OCI-M1 (cell line): ENCODE measurements at regions not wholly inside any gene's neighbourhood (a gene's known extent, or its start where the extent isn't known, plus 50 kb on each side); places are given as distances from the start of the nearest gene placed in this dataset.

Source experiments
- DNase-seq: peaks from one replicate; lab custom pipeline; 2025; lab: John Stamatoyannopoulos, UW

GRCh38 chr6:23584134-23584763 lies 541.8 kb upstream of the NRSN1 start:
- no peak for DNase-seq

DNA sequence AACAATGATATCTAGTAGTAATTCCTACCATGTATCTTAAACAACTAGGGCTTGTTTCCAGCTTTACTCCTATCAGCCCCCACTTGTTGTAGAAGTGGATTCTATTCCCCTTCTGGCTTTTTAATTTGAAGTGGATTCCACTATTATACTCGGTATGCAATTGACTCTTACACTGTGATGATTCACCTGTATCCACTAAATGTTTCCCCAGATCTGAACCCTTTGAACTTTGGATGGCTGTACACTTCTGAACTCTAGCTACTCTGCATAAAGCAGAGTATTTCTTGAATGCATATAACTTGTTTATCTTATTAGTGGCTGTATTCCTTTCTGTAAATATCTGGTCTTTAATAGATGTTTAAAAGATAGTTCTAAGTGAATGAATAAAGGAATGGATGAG lies 538.4 kb upstream of the NRSN1 start:
- DNase-seq, result no peak

DNA sequence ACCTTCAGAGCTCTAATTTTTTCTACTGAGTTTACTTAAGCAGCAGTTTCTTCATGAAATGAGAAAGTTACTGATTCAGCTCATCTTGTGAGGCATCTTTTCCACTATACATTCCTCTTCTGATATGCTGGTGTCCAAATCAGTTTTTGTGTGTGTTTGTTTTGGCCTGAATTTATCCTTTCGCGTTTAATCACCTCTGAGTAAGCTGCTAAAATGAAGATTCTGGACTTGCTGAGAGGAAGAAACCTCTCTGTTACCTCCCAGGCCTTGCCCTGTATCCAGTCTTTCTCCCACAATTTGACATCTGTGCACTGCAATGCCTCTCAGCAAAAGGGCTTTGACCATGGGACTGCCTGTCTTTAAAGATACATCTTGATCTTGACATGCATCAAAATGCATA lies 536.2 kb upstream of the NRSN1 start:
- DNase-seq, result no peak

DNA sequence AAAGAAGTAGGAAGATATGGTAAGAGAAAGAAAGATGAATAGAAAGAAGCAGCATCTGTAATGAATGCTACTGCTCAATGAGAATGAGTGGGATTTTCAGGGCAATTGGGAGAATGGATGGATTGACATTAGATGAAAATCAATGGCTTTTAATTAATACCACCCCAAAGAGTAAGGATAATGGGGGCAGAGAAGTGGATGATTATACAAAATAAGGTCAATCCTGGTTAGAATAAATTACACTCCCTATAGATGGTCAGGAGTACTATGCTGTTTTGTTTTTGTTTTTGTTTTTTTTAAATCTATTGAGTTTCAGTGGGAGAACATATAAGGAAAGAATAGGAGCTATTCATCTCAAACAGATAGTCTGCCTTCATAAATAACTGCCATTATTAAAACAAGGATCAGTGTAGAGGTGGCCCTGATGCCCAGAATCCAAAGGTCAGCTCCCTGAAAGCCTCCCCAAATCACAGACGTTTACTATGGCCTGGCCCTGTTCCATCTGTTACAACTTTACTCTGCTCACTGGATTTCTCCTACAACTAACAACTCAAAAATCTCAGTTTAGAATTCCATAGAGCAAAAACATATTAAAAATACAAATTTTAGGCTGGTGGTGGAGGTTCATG lies 535.4 kb upstream of the NRSN1 start:
- no peak for DNase-seq

DNA sequence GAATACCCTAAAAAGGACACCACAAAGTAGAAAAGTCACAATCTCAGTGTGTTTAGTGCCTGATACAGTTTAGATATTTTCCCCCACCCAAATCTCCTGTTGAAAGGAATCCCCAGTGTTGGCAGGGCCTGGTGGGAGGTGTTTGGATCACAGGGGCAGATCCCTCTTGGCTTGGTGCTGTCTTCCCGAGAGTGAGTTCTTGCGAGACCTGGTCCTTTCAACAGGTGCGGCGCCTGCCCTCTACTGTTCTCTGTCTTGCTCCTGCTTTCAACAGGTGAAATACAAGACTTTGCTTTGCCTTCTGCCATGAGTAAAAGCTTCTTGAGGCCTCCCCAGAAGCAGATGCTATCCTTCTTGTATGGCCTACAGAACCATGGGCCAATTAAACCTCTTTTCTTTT lies 534.3 kb upstream of the NRSN1 start:
- DNase-seq, result no peak

DNA sequence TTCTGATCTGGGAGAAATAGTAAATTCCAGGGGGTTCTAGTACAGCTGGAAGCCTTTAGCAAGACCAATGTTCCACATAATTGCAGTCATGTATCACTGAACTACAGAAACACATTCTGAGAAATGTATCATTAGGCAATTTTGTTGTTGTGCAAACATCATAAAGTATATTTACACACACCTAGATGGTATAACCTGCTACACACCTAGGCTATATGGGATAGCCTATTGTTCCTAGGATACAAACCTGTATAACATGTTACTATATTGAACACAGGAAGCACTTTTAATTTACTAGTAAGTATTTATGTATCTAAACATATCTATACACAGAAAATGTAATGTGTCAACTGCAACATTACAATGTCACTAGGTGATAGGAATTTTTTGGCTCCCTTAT lies 525.9 kb upstream of the NRSN1 start:
- DNase-seq, result no peak

DNA sequence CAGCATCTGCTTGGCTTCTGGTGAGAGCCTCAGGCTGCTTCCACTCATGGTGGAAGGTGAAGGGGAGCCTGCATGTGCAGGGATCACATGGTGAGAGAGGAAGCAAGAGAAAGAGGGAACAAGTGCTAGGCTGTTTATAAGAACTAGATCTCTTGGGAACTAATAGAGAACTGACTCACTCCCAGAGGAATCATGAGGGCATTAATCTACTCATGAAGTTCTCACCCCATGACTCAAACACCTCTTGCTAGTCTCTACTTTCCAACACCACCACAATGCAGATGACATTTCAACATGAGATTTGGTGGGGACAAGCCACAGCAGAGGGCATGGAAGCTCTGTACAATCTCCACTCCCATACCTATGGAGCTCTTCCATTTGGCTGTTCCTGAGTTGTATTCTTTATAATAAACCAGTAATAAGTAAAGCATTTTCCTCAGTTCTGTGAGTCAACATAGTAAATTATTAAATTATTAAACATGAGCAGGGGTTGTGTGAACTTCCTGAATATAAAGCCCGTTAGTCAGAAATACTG lies 524.1 kb upstream of the NRSN1 start:
- DNase-seq, result no peak

- DNase-seq, result no peak
These were observed 517.0 kb upstream of the NRSN1 start for GRCh38 chr6:23608931-23609435.

DNA sequence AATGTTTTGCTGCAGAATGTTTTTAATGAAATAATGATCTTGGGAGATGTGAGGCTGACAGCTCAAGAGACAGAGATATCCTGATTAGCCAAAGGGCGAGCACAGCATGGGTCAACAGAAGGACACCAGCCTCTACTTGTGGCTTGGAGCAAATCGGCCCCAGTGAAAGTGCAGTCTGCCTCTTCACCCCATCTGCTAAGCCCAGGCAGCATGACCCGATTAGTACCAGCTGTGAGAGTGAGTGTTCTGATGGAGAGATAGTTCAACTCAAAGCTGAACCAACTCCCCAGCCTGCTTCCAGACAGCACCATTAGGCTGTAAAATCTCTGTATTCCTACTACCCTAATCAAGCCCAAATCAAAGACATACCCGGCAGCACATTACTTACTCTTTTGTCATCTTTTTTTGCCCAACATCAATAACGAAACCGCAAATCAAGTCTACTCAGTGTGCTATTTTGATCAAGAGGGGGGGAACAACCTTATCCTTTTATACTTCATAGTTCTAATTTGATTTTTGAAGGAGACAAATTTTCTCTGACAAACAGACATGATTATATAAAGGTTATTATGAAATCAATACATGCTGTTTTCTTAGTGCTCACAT lies 514.1 kb upstream of the NRSN1 start:
- DNase-seq, result no peak

- no peak for DNase-seq
These were observed 507.6 kb upstream of the NRSN1 start for GRCh38 chr6:23618366-23618765.

- no peak for DNase-seq
These were observed 505.1 kb upstream of the NRSN1 start for GRCh38 chr6:23620911-23621401.

GRCh38 chr6:23630726-23631635 lies 495.0 kb upstream of the NRSN1 start:
- no peak for DNase-seq

DNA sequence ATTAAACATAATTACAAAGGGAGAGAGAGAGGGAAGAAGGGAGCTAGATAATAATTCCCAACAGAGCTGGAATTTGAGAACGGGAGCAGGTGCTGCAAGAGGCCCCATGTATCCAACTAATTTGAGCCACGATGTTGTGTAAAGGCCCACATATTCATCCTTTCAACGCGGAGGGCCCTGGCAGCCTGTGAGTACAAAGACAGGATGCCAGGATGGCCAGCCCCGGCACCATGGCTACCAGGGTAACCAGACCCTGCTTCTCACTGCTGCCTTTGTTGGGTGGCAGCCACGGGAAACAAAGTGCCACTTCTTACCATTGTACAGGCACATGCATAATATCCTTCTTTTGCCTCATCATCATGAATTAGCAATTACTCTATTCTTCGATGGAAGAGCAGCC lies 492.0 kb upstream of the NRSN1 start:
- DNase-seq, result no peak

- no peak for DNase-seq
These were observed 490.9 kb upstream of the NRSN1 start for GRCh38 chr6:23635150-23635549.

DNA sequence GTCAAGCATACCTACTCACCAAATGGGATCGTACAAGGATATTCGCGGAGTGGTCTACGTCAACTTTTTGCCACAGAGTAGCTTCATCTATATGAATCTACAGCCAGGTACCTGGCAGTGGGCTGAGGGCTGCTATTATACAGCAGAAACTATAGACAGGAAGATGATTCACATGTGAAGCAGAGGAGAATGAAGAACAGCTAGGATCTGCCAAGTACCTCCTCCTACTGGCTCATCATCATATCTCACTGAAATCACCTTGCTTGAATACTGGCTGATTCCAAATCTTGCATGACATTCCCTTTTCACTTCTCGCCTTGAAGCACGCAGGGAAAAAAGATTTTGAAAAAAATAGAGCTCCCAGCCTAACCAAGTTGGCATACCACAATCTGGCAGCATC lies 488.7 kb upstream of the NRSN1 start:
- DNase-seq, result no peak

GRCh38 chr6:23642849-23643248 lies 483.2 kb upstream of the NRSN1 start:
- no peak for DNase-seq

- no peak for DNase-seq
These were observed 479.0 kb upstream of the NRSN1 start for GRCh38 chr6:23647045-23647444.

DNA sequence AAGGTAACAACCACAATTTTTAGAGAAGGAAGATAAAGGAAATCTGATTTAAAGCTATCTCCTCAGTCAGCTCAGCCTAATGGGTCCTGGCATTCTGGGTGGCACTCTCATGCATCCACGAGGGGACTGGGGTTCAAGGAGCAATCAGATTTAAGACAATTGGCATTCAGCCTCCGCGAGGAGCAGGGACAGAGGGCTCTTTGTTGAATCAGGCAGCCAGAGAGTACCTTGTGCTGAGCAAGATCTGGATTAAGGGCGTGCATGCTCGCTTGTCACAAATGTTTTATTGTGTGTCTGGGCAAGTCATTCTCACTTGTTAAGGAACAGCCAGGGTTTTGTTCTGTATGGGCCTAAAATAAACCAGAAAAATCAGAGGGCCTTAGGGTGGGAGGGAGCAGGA lies 475.3 kb upstream of the NRSN1 start:
- DNase-seq, result no peak

GRCh38 chr6:23654745-23655144 lies 471.3 kb upstream of the NRSN1 start:
- DNase-seq, result no peak

DNA sequence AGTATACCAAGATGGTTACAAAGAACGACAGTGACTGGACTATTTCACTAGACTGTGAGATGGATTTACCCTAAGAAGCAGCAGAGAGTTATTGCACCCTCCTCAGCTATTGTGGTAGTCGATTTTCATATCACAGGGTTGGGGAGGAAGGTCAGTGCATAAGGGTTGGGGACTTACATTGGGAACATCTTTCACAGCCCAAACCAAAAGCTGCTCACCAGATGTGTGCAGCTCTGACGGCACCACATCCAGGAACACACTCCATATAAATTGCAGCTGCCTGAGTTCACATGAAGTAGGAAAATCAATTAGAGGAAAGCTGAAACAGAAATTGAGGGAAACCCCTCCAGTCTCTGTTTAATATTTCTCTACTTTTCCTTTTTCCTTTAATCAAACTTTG lies 470.5 kb upstream of the NRSN1 start:
- no peak for DNase-seq

DNA sequence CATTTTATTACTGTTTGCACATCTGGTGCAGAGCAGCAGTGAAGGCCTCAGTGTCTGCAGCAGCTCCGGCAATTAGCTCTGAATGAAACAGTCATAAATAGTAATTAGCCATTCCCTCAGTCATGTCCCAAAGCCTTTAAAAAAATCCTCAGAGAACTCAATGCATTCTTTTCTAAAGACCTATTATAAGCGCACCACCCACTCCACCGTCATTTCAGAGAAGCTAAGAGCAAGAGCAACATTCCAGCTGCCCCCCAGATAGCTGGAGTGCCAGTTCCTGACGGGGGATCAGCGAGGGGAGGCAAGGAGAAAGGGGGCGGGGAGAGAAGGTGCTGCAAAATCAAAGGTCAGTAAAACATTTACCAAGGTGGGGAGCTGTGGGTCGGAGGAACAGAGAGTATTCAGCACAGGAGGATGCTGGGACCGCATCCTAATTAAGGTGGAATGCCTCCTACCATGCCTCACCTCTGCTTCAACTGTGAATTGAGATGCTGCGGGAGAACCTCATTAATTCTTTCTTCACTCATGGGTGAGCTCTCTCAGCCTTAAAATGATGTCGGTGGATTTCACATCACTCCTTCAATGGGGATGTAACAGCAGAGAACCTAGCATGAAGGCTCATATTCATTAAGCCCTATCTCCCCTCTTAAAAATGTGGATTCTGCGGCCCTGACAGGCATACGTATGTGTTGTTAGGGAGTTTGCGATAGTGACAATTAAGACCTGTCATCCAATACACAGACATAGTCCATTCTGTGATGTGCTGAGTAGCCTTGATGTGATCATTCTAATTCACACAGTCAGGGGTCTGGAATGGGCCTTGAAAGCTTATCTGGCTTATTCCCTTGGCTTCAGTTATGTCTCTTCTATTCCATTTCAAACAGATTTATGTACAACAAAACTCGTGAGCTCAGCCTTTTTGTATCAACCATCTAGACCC lies 469.5 kb upstream of the NRSN1 start:
- no peak for DNase-seq
